ENCODE measurements at regions not wholly inside any gene's neighbourhood (a gene's known extent, or its start where the extent isn't known, plus 50 kb on each side); places are given as distances from the start of the nearest gene placed in this dataset.

GRCh38 chr2:120501591-120501990, 155.7 kb downstream of the INHBB start:
- DNase-seq (ENCODE audit: low read depth): no peak
- no peak for TF ChIP-seq CTCF (IDR thresholded peaks at IDR 0.05; ENCODE audit: insufficient read depth, low read depth, low read length, missing control alignments)

GRCh38 chr2:120502357-120502756, 156.4 kb downstream of the INHBB start:
- no peak for TF ChIP-seq CTCF (IDR thresholded peaks at IDR 0.05; ENCODE audit: insufficient read depth, low read depth, low read length, missing control alignments)
- no peak overlapping the region for H3K4me3 ChIP-seq (ENCODE audit: low read length)
- DNase-seq (ENCODE audit: low read depth): no peak

More at GRCh38 chr2:120501591-120501990, 155.7 kb downstream of the INHBB start:
- H3K4me3 ChIP-seq (ENCODE audit: low read length): no peak overlapping the region

GRCh38 chr2:120502761-120503160, 156.8 kb downstream of the INHBB start:
- DNase-seq (ENCODE audit: low read depth): no peak
- no peak for TF ChIP-seq CTCF (IDR thresholded peaks at IDR 0.05; ENCODE audit: insufficient read depth, low read depth, low read length, missing control alignments)
- H3K4me3 ChIP-seq (ENCODE audit: low read length): no peak overlapping the region

GRCh38 chr2:120503206-120503792, 157.4 kb downstream of the INHBB start:
- DNase-seq (ENCODE audit: low read depth): no peak
- H3K4me3 ChIP-seq (ENCODE audit: low read length): no peak overlapping the region
- TF ChIP-seq CTCF (IDR thresholded peaks at IDR 0.05; ENCODE audit: insufficient read depth, low read depth, low read length, missing control alignments): no peak

- H3K4me3 ChIP-seq (ENCODE audit: low read length): no peak overlapping the region
- TF ChIP-seq CTCF (IDR thresholded peaks at IDR 0.05; ENCODE audit: insufficient read depth, low read depth, low read length, missing control alignments): no peak
- peak; percentile 75 for DNase-seq (ENCODE audit: low read depth)
Observed at GRCh38 chr2:120503793-120504571, 158.0 kb downstream of the INHBB start.

GRCh38 chr2:120504936-120505705, 159.2 kb downstream of the INHBB start:
- DNase-seq (ENCODE audit: low read depth): no peak
- H3K4me3 ChIP-seq (ENCODE audit: low read length): no peak overlapping the region
- no peak for TF ChIP-seq CTCF (IDR thresholded peaks at IDR 0.05; ENCODE audit: insufficient read depth, low read depth, low read length, missing control alignments)
